Endothelial cell of umbilical vein (primary cell): ENCODE measurements at regions not wholly inside any gene's neighbourhood (a gene's known extent, or its start where the extent isn't known, plus 50 kb on each side); places are given as distances from the start of the nearest gene placed in this dataset.

ENCODE experiments used
- BruUV-seq: library from RNA; stranded (reverse); fragments of 400-500 nt; replicated peaks from 2 replicates; lab custom pipeline; 2021; lab: Mats Ljungman, UMichigan
- CTCF ChIA-PET: fragments of 300-600, 350-600 bp; sonication (Branson Sonifier 250); formaldehyde crosslinking; loops from one replicate; lab custom pipeline; 2021; ENCODE audit warnings: antibody characterized with exemption, inconsistent platforms; lab: Charles Lee
- POLR2A ChIA-PET: fragments of 300-600, 350-600 bp; sonication (Branson Sonifier 250); formaldehyde crosslinking; loops from one replicate; lab custom pipeline; 2021; ENCODE audit warnings: antibody characterized with exemption, inconsistent platforms; lab: Charles Lee
- DNase-seq: peaks from one replicate; pipeline ENCODE4 v3.0.0-alpha.2; 2011; ENCODE audit warnings: low read depth, low spot score
- FAIRE-seq: peaks from 2 replicates; lab custom pipeline; 2011; peaks lifted over from hg19 to GRCh38; lab: Jason Lieb, UNC
- H2AFZ ChIP-seq: 2 replicates; pipeline ENCODE4 v1.6.0; 2012; ENCODE audit warnings: low read depth, low read length, control low read depth, inconsistent platforms
- H3K27ac ChIP-seq: 2 replicates; pipeline ENCODE4 v1.5.1; 2011; ENCODE audit warnings: low read depth, mild to moderate bottlenecking, control low read depth, low read length, moderate library complexity; ENCODE audit not compliant: insufficient read depth
- H3K27me3 ChIP-seq, 2 experiments: 2 replicates each; pipeline versions ENCODE4 v1.6.0 to v1.6.1; 2011; ENCODE audit warnings: low read length in 2 of 2, mixed read lengths in 1 of 2; ENCODE audit not compliant: control insufficient read depth in 2 of 2, insufficient read depth in 2 of 2
- H3K36me3 ChIP-seq, 2 experiments: 2 replicates in 1 of 2; 3 replicates in 1 of 2; pipeline ENCODE4 v1.5.1; 2011; ENCODE audit warnings: low read length in 2 of 2, mild to moderate bottlenecking in 1 of 2, moderate library complexity in 1 of 2; ENCODE audit not compliant: control insufficient read depth in 2 of 2, insufficient read depth in 2 of 2; ENCODE audit errors: extremely low read depth in 1 of 2
- H3K4me1 ChIP-seq: 3 replicates; pipeline ENCODE4 v1.5.1; 2011; ENCODE audit warnings: mild to moderate bottlenecking, low read length; ENCODE audit not compliant: control insufficient read depth, insufficient read depth; ENCODE audit errors: extremely low read depth
- H3K4me2 ChIP-seq: 2 replicates; pipeline ENCODE4 v1.6.1; 2011; ENCODE audit warnings: low read length, control low read depth, mixed read lengths; ENCODE audit not compliant: insufficient read depth
- H3K4me3 ChIP-seq, 3 experiments: fragments of 200-600 bp in 1 of 3; sonication (generic), shearing (Covaris generic) in 1 of 3; replicated peaks in 1 of 3; 2 replicates each; pipeline ENCODE4 v1.5.1; 2011 to 2016; ENCODE audit warnings: control low read depth in 3 of 3, low read length in 3 of 3, mild to moderate bottlenecking in 2 of 3, inconsistent platforms in 1 of 3, low read depth in 1 of 3, moderate library complexity in 1 of 3; ENCODE audit not compliant: insufficient read depth in 1 of 3
- H3K79me2 ChIP-seq: 2 replicates; pipeline ENCODE4 v1.6.0; 2012; ENCODE audit warnings: low read length, inconsistent platforms; ENCODE audit not compliant: control insufficient read depth, insufficient read depth
- H3K9ac ChIP-seq: replicated peaks from 2 replicates; pipeline ENCODE3; 2011; ENCODE audit warnings: low read length, control low read depth; ENCODE audit not compliant: insufficient read depth; ENCODE audit errors: extremely low read depth
- H3K9me1 ChIP-seq: replicated peaks from 3 replicates; pipeline ENCODE4 v1.6.0; 2011; ENCODE audit warnings: mild to moderate bottlenecking, low read length; ENCODE audit not compliant: control insufficient read depth, insufficient read depth; ENCODE audit errors: extremely low read depth
- H3K9me3 ChIP-seq: replicated peaks from 2 replicates; pipeline ENCODE4 v1.5.1; 2012; ENCODE audit warnings: low read length, inconsistent platforms; ENCODE audit not compliant: control insufficient read depth, insufficient read depth
- H4K20me1 ChIP-seq: replicated peaks from 2 replicates; pipeline ENCODE3; 2011; ENCODE audit warnings: mild to moderate bottlenecking, low read length; ENCODE audit not compliant: control insufficient read depth, insufficient read depth; ENCODE audit errors: extremely low read depth
- CTCF ChIP-seq, 2 donors: IDR thresholded peaks; 1 replicate in 1 of 2; 2 replicates in 1 of 2; pipeline ENCODE4 v1.5.1; 2011; ENCODE audit warnings: low read length in 2 of 2, mild to moderate bottlenecking in 2 of 2, moderate library complexity in 2 of 2, control low read depth in 1 of 2, inconsistent platforms in 1 of 2, low read depth in 1 of 2; ENCODE audit not compliant: insufficient read depth in 1 of 2; ENCODE audit errors: extremely low read depth in 1 of 2
- EZH2 ChIP-seq: IDR thresholded peaks from 2 replicates; pipeline ENCODE4 v1.6.1; 2012; ENCODE audit warnings: borderline replicate concordance, low read depth, mild to moderate bottlenecking, moderate library complexity, low read length, inconsistent platforms; ENCODE audit not compliant: severe bottlenecking
- FOS ChIP-seq: IDR thresholded peaks from 2 replicates; pipeline ENCODE4 v1.6.1; 2011; ENCODE audit warnings: mild to moderate bottlenecking, low read length, moderate library complexity, borderline replicate concordance; ENCODE audit not compliant: insufficient read depth
- GATA2 ChIP-seq: IDR thresholded peaks from 2 replicates; pipeline ENCODE4 v1.7.0; 2011; ENCODE audit warnings: low read depth, mild to moderate bottlenecking, moderate library complexity, mixed read lengths, low read length; ENCODE audit not compliant: insufficient read length, insufficient read depth
- JUN ChIP-seq: IDR thresholded peaks from 2 replicates; pipeline ENCODE4 v1.6.1; 2011; ENCODE audit warnings: borderline replicate concordance, low read depth; ENCODE audit not compliant: insufficient read length, insufficient read depth
- MAX ChIP-seq: IDR thresholded peaks from 2 replicates; pipeline ENCODE4 v1.6.1; 2011; ENCODE audit not compliant: insufficient read depth, insufficient read length
- MYC ChIP-seq: IDR thresholded peaks from one replicate; pipeline ENCODE4 v1.6.1; 2011; ENCODE audit warnings: mild to moderate bottlenecking, low read depth, low read length
- POLR2A ChIP-seq: IDR thresholded peaks from 2 replicates; pipeline ENCODE4 v1.6.1; 2012; ENCODE audit warnings: low read depth, mild to moderate bottlenecking, control low read depth, low read length
- POLR2AphosphoS5 ChIP-seq: IDR thresholded peaks from 2 replicates; pipeline ENCODE4 v1.6.1; 2012; ENCODE audit warnings: low read depth, mild to moderate bottlenecking, control low read depth, low read length, moderate library complexity; ENCODE audit not compliant: insufficient read depth
- dilution Hi-C: fragments of 300-500 bp; cut with MboI; formaldehyde crosslinking; loops from one replicate; pipeline ENCODE4 v1.15.0; 2019; ENCODE audit warnings: low sequenced_read_pairs; ENCODE audit not compliant: extremely low pct_ligation_motif_present
- intact Hi-C: fragments of 100-400 bp; cut with micrococcal nuclease; formaldehyde crosslinking; loops from one replicate; pipeline ENCODE4 v1.10.0; 2022

- Histone ChIP-seq H3K4me2 (no peak overlapping the region), H2AFZ (no peak overlapping the region), H3K79me2 (no peaks in the 10 kb centered on the region), H3K27me3 (no peaks in the 10 kb centered on the region), H4K20me1 (no peaks in the 10 kb centered on the region), H3K9ac (no peak overlapping the region), H3K4me3 (no peak overlapping the region), H3K27ac (no peak overlapping the region), H3K4me1 (no peaks in the 10 kb centered on the region), H3K9me3 (no peaks in the 10 kb centered on the region), H3K9me1 (no peaks in the 10 kb centered on the region), H3K36me3 (no peaks in the 10 kb centered on the region)
- ChIA-PET CTCF (no interaction called here), POLR2A (no interaction called here)
- BruUV-seq, result no TSS peak
- TF ChIP-seq GATA2, result no peak
- no peak for TF ChIP-seq POLR2AphosphoS5
- TF ChIP-seq MYC, result no peak
- no peak for TF ChIP-seq CTCF (IDR thresholded peaks at IDR 0.05; ENCODE audit: extremely low read depth in 1 of 2, insufficient read depth in 1 of 2, low read depth in 1 of 2, low read length in 2 of 2)
- TF ChIP-seq JUN, result no peak
- TF ChIP-seq MAX, result no peak
- TF ChIP-seq POLR2A, result no peak
- no peak for TF ChIP-seq FOS
- no peak for TF ChIP-seq EZH2
- dilution Hi-C loops, result no loop called here
- FAIRE-seq (no peak), DNase-seq (no peak)
- intact Hi-C loops, result no loop called here
These were observed 578.7 kb upstream of the USP24 start for GRCh38 chr1:55793856-55794255.
